ENCODE measurements at regions not wholly inside any gene's neighbourhood (a gene's known extent, or its start where the extent isn't known, plus 50 kb on each side); places are given as distances from the start of the nearest gene placed in this dataset.

GRCh38 chr1:115233598-115233997 is 104.5 kb downstream of the NGF start:
- DNase-seq, result no peak

GRCh38 chr1:115230281-115230680 is 107.8 kb downstream of the NGF start:
- DNase-seq, result no peak

GRCh38 chr1:115229016-115229415 is 109.0 kb downstream of the NGF start:
- DNase-seq, result no peak

- DNase-seq, result no peak
Observed at GRCh38 chr1:115228191-115228590, 109.9 kb downstream of the NGF start.

DNA sequence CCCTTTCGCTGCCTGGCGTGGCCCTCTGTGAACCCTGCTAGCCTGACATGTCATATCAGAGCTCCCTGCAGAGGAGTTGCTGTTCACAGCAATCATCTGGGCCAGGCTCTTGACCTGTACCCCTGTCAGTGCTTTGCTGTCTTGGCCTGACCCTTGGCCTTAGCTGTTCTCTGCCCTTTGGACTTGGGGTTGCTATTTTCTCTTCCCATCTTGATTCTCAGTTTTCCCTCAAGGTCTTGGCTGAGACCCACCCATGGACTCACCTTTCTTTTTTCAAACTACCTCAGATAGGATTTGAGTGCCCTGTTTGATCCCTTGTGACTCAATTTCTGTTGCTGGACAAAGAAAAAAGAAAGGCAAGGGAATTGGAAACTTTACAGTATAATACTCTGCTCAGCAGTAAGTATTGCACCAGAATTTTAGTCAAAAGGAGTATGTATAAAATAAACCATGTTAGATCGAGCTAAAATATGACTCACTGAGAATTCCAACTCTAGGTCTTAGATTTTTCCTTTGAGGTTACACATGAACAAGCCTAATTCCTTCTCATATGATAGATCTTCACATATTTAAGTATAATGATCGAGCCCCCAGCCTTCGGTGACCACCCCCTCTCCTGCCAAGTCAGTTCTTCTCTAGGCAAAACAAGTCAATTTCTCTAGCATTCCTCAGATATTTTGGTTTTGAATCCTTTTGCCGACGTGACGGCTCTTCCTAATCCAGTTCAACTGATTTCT is 110.5 kb downstream of the NGF start:
- DNase-seq, result no peak

GRCh38 chr1:115225993-115226685 is 111.9 kb downstream of the NGF start:
- no peak for DNase-seq

GRCh38 chr1:115224636-115225035 is 113.4 kb downstream of the NGF start:
- no peak for DNase-seq

- DNase-seq, result no peak
Observed at GRCh38 chr1:115222616-115223402, 115.2 kb downstream of the NGF start.

GRCh38 chr1:115220340-115221270 is 117.4 kb downstream of the NGF start:
- DNase-seq, result no peak

DNA sequence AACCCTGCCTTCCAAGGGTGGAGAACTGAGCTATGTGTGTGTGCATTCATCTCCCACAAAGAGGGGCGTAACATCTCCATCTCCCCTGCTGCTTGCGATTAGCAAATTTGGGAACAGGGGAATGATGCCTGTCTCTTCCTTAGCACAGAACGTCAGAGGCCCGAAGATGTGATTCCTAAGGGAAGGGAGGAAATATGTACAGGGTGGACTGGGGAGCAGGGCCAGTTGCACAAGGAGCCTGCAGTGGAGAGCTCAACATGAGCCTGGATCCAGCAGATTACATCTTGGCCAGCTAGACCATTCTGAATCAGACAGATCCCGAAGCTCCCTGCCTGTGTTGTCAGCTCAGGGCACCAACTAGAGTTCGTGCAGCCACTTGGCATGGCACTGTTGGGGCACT is 118.1 kb downstream of the NGF start:
- no peak for DNase-seq

GRCh38 chr1:115218699-115219098 is 119.3 kb downstream of the NGF start:
- DNase-seq, result no peak

DNA sequence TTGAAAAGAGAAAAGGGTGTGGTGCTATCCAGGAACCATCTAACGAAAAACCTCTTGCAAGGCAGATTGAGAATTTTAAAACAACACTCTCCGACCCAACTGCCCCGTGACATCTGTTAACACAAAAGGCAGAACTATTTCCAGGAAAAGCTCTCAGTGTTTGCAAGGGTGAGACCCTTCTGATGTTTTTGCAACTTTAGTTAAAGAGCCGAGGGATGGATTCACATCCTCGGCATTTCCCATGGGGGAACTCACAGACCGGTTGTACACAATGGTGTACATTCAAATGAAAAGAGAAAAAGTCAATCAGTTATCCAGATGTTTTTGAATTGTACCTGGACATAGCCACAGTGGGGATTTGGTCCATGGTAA is 120.0 kb downstream of the NGF start:
- no peak for DNase-seq

GRCh38 chr1:115217150-115218033 is 120.7 kb downstream of the NGF start:
- DNase-seq, result no peak

GRCh38 chr1:115215703-115216521 is 122.1 kb downstream of the NGF start:
- no peak for DNase-seq

GRCh38 chr1:115215110-115215509 is 122.9 kb downstream of the NGF start:
- no peak for DNase-seq

- no peak for DNase-seq
Observed at GRCh38 chr1:115214098-115214497, 124.0 kb downstream of the NGF start.

DNA sequence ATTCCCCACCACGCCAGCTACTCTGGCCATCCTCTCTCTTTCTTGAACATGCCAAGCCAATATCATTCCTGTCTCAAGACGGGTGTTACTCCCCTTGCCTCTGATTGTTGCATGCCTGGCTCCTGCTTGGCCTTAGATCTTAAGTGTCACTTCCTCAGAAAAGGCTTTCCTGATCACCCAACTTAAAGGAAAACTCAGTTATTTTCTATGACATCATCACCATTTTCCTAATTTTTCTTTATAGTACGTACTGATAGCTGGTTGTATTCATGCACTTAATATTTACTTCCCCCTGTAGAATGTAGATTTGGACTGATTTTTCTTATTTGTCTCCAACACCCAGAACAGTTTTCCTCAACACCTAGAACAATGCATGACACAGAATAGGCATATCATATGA is 123.8 kb upstream of the TSPAN2 start:
- no peak for DNase-seq

- DNase-seq, result no peak
Observed at GRCh38 chr1:115211071-115211745, 121.9 kb upstream of the TSPAN2 start.

- no peak for DNase-seq
Observed at GRCh38 chr1:115210302-115210711, 121.0 kb upstream of the TSPAN2 start.

- DNase-seq, result no peak
Observed at GRCh38 chr1:115204513-115204912, 115.2 kb upstream of the TSPAN2 start.
